ENCODE measurements at regions not wholly inside any gene's neighbourhood (a gene's known extent, or its start where the extent isn't known, plus 50 kb on each side); places are given as distances from the start of the nearest gene placed in this dataset.
"Not testable (repeated sequence)": the region's sequence is repeated elsewhere in the genome, so short reads cannot be mapped to it uniquely, and the experiment has no call there.

DNA sequence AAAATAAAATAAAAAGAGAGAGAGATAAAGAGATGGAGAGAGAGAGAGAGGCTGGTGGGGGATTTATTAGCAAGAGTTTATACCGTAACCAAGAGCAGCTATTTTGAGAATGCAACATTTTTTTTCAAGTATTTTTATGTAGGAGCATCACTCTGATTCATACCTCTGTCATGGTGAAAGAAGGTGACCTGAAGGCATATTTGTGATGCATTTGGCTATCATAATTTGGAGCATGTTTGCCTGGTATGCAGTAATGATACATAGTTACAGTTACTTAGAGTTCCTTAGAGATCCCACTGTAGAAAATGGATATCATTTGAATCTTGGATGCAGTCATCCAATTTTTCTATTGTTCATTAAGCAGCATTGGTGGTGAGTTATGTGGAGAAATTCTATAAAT is 1472.4 kb downstream of the SI start:
- no peak for DNase-seq

DNA sequence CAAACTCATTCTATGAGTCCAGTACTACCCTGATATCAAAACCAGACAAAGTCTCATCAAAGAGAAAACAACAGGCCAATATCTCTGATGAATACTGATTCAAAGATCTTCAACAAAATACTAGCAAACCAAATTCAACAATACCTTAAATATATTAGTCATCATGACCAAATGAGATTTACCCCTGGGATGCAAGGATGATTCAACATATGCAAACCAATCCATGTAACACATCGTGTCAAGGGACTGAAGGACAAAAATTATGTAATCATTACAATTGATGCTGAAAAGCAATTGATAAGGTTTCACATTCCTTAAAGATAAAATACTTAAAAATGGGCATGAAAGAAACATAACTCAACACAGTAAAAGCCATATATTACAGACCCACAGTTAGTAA is 1476.9 kb downstream of the SI start:
- no peak for DNase-seq

DNA sequence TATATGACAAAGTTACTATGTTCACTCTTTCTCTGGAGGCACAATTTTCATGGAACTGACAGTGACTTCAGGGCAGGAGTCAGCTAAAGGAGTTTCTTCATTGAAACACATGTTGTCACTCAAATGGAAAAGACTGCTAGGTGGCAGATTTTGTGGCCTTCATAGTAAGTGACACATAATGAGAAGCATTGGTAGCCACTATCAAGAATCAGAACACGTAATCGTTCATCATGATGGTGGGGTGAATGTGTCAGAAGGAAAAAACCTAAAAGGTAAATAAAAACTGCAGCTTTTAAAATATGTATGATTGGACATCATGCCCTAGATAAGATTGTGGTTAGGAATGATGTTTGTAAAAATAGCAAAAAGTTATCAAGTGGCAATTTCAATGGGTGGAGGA is 1491.0 kb downstream of the SI start:
- DNase-seq = no peak

DNA sequence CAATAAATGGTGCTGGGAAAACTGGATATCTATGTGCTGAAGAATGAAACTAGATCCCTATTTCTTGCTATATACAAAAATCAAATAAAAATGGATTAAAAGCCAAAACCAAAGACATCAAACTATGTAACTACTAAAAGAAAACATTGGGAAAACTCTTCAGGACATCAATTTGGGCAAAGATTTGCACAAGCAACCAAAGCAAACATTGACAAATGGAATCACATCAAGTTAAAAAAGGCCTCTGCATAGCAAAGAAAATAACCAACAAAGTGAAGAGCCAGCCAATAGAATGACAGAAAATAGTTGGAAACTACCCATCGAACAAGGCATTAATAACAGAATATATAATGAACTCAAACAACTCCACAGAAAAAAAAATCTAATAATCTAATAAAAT is 1495.3 kb downstream of the SI start:
- DNase-seq = no peak

DNA sequence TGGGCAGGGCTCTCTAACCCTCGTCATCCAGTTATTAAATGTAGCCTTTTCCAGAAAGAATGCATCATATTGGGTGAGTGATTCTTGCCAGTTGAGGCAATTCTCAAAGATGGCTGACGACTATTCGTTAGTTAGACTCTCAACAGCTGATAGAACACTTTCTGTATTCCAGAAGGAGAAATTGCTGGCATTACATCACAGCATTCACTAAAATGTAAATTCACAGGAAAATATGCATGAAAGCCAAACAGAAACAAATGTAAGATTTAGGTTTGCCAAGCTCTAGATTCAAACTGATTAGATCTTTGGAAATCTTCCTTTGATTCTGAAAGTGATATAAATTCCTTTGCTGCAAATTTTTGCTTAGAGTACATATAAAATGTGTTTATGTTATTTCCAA is 1501.0 kb downstream of the SI start:
- DNase-seq = no peak

DNA sequence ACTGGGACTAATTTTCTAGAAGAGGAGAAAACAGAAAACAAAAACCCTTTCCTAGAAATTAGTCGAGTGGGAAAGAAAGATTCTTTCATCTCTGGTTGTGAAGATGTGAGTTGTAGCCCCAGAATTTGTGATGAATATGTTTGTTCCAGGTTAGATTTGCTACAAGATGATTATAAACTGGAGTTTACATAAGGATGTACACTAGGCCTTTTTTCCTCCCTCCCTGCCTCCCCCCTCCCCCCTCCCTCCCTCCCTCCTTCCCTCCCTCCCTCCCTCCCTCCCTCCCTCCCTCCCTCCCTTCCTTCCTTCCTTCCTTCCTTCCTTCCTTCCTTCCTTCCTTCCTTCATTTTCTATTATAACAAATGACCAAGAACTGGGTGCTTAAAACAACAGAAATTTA is 1502.0 kb downstream of the SI start:
- DNase-seq = no peak

DNA sequence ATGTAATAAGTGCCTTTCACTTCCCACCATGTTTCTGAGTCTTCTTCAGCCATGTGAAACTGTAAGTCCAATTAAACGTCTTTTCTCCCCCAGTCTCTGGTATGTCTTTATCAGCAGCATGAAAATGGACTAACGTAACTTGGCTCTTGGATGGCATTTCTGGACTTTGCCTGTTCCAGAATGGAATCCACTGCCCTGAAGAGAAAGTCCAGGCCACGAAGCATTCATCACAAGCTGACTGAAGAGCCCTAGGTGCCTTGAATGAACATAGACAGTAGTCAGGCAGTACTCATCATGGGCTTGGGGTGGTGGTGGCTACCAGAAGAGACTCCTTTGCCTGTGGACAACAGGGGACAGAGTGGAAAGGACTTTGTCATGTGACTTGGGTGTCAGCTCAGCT is 1505.0 kb downstream of the SI start:
- no peak for DNase-seq

DNA sequence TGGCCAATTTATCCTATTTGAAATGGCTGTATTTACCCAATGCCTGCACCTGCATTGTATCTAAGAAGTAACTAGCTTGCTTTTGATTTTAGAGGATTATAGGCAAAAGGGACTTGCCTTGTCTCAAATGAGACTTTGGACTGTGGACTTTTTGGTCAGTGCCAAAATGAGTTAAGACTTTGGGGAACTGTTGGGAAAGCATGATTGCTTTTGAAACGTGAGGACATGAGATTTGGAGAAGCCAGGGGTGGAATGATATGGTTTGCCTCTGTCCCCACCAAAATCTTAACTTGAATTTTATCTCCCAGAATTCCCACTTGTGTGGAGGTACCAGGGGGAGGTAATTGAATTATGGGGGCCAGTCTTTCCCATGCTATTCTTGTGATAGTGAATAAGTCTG is 1505.4 kb downstream of the SI start:
- no peak for DNase-seq

DNA sequence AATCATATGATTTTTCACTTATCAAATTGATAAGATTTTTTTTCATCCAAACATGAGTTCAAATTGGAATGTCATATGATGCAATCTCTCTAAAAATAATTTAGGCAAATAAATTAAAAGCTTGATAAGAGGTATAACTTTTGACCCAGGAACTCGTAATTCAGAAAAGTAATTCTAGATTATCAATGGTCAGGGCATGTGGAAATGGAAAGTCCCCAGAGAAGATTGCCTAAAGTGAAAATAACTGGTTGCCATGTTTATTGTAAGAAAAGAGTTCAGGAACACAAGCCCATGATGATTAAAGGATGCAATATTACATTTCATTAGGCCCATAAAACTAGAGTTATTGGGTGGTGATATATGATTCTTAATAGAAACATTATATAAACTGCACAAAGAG is 1514.8 kb downstream of the SI start:
- no peak for DNase-seq

DNA sequence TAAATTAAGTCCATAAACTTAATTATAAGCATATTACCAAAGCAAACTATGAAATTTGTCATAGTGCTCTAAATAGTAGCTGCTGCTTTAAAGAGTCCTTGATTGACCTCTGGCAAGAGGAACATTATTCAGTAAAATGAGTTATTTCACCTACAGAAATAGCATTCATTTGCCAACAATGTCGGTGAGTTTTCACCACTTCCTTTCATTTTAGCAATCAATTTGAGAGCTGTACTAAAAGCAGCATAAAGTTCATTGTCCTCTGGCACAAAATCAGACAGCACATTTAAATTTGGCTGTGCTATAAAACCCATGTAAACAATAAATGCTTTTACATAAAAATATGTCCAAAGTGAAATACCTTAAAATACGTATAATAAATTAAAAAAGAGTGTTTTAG is 1515.7 kb downstream of the SI start:
- no peak for DNase-seq

DNA sequence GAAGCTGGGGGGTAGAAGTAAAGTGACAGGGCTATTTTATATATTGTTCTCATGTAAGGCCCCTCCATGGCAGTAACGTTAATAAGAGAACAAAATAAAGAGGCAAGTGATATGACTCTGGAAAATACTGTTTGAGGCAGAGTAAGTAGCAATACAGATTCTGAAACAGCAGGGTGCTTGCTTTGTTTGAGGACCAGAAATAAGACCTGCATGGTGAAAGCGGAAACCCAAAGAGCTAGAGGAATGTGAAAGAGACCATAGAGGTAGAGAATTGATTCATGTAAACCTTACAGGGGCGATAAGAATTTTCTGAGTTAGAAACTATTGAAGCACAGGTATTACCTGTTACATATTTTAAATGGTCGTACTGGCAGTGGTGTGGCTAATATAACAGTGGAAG is 1517.1 kb downstream of the SI start:
- DNase-seq = no peak

DNA sequence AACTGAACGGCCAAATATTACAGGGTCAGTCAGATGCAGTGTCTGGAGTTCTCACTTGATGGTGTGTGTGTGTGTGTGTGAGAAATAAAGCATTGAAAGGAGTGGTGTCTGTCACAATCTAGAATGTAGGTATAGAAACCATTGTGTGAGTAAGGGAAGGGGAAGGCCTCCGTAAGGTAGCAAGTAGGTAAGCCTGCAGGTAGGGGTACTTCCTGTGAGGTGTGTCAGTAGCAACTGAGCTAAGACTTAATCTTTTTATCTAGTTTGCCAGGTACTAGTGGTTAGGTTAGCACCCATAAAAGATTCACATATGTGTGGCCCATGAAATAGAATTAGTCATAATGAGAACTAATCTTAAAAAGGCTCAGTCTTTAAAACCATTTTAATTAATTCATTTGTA is 1517.8 kb downstream of the SI start:
- no peak for DNase-seq

DNA sequence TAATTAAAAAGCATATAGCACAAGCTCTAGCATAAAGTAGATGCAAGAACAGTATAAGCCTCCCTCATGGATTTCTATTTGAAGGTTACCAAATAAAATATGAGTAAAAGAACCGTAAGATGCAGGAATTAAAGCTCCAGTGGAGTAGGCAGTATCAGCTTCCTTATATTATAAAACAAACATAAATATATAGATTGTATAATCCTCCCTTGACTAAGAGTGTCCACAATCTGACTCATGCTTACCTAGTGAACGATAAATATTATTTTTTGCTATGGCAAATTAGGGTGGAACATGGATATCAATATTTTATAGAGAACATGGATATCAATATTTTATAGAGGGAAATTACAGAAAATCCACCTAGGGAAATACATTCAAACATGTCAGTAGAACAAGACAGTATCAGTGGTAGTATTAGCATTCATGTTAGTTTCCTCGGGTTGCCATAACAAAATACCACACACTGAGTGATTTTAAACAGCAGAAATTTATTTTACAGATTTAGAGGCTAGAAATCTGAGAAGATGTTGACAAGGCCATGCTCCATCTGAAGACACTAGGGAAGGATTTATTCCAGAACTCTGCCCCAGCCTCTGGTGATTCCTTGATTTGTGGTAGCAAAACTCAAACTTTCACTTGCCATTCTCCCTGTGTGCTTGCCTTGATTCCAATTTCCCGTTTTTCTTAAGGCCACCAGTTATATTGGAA is 1521.3 kb downstream of the SI start:
- DNase-seq = no peak

DNA sequence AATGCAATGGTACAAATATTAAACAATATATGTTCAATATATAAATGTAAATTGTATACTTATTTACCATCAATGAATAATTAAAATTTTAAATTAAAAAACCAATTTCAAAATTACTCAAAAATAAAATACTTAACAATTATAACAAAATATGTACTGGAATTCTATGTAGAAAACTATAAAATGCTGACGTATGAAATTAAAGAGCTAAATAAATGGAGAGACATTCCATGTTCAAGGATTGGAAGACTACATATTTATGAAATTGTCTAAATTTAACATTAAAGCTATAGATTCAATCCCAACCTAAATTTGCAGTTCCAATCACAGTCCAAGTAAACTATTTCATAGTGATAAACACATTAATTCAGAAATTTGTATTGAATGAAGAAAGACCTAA is 1522.4 kb downstream of the SI start:
- no peak for DNase-seq

DNA sequence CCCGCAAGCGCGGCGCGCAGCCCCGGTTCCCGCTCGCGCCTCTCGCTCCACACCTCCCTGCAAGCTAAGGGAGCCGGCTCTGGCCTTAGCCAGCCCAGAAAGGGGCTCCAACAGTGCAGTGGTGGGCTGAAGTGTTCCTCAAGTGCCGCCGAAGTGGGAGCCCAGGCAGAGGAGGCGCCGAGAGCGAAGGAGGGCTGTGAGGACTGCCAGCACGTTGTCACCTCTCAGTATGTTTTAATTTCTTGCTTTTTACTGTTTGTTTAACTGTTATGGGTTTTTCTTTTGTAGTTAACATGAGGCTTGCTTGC is 1525.7 kb downstream of the SI start:
- DNase-seq = no peak

DNA sequence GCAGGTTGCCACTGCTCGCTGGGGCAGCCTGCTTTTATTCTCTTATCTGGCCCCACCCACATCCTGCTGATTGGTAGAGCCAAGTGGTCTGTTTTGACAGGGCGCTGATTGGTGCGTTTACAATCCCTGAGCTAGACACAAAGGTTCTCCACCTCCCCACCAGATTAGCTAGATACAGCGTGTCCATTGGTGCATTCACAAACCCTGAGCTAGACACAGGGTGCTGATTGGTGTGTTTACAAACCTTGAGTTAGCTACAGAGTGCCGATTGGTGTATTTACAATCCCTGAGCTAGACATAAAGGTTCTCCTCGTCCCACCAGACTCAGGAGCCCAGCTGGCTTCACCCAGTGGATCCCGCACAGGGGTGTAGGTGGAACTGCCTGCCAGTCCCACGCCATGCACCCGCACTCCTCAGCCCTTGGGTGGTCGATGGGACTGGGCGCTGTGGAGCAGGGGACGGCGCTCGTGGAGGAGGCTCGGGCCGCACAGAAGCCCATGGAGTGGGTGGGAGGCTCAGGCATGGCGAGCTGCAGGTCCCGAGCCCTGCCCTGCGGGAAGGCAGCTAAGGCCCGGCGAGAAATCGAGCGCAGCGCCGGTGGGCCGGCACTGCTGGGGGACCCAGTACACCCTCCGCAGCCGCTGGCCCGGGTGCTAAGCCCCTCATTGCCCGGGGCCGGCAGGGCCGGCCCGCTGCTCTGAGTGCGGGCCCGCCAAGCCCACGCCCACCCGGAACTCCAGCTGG is 1526.2 kb downstream of the SI start:
- DNase-seq = not testable (repeated sequence)

DNA sequence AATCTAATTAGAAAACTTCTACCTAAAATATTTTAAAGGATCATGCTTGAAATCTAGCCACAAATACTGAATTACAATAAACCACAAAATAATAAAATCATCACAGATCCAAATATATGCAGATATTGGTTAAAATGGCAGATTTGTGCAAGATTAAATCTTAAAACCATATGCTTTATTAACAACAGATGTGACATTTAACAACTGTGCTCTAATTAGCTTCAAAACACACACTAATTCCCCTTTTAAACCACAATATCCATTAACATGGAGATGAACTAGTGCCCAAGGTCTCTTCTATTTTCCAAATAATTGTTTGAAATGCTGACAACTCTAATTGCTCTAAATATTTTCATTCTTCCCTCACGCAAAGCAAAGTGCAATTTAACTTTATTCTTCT is 1530.3 kb downstream of the SI start:
- DNase-seq = no peak

DNA sequence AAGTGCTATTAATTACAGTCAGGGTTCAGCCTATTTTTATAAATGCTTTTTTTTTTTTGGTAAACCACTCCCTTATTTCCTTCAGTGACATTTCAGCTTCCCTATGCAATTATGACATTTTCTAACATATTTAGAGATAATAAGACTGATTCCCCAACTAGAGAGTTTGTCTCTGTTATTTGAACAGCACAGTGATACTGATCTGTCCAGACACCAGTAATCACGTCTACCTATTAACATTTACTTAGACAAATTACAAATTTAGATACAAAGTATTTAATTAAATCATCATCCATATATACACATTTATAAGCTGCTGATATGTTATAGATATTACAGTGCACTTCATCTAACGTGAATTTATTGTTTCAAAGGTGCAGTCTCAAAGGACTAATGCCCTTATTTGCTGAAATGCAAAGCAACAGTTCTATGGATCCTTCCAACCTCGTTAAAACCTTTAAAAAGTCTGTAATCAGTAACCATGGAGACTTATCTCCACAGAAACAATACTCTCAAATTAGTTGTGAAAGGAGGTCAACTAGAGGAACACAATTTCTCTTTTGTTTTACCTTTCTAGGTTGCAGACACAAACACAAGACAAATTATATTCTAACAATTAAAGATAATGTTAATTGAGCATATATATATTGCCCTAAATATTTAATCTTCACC is 1531.1 kb downstream of the SI start:
- DNase-seq = no peak

DNA sequence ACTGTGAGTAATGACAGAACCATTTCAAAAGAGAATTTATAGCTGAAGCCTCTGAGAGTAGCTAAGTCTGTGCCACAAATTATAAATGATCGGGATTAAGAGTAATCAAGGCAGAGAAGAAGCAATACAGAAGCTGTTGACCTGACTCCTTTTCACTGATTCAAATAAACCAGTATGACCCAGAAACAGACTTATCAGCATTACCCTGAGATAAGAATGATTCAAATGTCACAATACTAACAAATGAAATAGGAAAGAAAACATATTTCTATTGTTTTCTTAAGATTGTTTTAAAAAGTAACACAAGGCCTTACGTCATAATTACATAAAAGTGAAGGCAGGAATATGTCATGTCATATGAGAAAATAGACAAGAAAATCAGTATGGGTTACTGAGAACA is 1534.6 kb downstream of the SI start:
- no peak for DNase-seq

DNA sequence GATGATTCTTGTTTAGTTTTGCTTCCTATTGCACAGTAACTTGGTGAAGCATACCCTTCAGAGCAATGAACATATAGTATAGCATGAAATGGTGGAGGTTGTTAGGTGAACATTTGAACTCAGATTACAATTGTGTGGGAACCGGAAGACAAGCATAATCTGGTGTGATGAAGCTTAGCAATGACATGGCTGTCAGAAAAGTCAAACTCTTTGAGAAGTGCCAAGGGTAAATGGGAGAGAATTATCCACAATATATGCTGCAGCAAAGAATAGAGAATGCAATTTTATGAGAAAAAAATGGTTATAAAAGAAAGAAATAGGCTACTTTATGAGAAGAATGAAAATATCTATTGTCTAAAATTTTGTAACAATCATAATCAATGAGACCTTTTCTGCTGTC is 1536.7 kb downstream of the SI start:
- DNase-seq = no peak

DNA sequence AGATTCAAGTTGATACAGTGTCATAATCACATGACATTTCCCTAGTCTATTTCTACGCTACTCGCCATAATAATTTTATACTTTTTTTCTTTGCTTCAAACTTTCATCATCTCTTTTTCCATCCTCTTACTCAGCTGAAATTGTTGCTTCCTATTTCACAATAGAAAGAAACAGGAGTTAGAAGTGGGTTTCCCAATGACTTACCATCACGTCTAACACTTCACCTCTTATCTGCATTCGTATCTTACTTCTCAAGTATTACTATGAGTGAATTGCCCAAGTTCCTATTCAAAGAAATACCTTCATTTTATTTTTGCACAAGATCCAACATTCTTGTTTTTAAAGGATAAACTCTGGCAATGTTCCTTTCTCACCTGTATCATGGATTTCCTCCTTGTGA is 1539.9 kb downstream of the SI start:
- DNase-seq = no peak

DNA sequence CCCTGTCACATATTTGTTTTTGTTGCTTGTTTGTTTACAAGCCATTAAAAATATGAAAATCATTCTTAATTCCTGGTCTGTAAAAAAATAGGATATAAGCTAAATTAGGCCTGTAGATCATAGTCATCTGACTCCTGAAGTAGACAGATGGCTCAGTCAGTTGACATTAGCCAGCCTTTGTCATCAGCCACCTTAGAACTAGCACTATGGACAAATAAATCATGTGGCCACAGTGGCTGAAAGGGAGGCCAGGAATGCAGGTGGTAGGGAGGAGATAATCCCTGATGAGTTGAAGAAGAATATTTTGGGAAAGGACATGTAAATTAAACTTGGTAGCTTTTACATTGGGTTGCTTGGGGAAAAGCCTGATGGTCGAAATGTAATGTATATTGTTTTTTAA is 1544.9 kb downstream of the SI start:
- DNase-seq = no peak

DNA sequence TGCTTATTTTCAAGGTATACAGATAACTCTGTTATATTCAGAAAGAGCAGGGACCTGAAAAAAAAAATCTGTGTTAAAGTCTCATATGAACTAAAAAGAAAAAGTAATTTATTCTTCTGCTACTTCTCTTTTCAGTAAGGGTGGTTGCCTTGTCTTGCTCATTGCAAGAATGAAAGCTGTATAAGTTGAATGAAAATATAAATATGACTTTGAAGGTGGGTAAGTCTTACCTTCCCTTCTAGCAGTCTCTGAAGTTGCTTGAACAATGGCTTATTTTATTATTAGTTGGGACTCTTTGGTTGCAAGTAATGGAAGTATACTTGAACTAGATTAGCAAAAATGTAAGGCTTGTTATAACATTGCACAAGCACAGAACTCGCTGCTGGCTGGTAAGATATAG is 1554.9 kb downstream of the SI start:
- no peak for DNase-seq

DNA sequence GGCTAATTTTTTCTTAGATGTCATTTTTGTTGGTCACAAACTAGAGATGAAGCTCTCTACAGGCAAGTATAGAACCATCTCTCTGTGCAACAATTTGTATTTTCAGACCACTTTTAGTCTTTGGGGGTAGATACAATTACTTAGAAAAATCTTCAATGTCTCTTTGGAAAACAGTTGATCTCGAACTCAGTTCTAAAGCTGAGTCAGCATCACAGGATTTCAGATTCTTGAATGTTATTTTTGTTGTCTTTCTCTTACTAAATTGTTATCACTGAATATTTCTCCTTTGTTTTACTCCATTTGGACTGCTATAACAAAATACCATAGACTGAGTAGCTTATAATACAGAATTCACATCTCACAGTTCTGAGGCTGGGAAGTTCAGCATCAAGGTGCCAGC is 1557.0 kb downstream of the SI start:
- DNase-seq = no peak

DNA sequence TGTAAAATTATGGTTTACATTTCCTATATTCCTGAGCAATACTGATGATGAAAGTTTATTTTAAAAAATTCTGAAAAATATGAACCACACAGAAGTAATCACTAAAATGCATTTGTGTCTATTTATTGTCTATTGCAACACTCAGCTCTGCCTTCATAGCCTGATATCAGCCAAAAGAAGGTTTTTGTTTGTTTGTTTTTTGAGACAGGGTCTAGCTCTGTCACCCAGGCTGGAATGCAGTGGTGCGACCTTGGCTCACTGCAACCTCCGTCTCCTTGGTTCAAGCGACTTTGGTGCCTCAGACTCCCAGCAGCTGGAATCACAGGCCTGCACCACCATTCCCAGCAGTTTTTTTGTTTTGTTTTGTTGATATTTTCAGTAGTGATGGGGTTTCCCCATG is 1560.2 kb downstream of the SI start:
- no peak for DNase-seq

All from activated CD4-positive, alpha-beta T cell treated with anti-CD3 and anti-CD28 coated beads, Interleukin-10, Interleukin-2, amounts not matched to agents 100 ng/mL and 50 ng/mL, durations not matched to agents 16 hours and 8 hours (primary cell).